Liver (tissue), 8 donors: ENCODE measurements at regions not wholly inside any gene's neighbourhood (a gene's known extent, or its start where the extent isn't known, plus 50 kb on each side); places are given as distances from the start of the nearest gene placed in this dataset.

ENCODE experiments used
- DNase-seq: peaks from one replicate; pipeline ENCODE4 v3.0.0-alpha.2; 2017; ENCODE audit warnings: low spot score
- H3K27ac ChIP-seq, 2 donors: one replicate each; pipeline ENCODE4 v1.7.0; 2013; ENCODE audit warnings: inconsistent platforms in 2 of 2, low read length in 2 of 2, control low read depth in 1 of 2, low read depth in 1 of 2, mild to moderate bottlenecking in 1 of 2
- H3K27me3 ChIP-seq, 4 donors: one replicate each; pipeline versions ENCODE4 v1.6.1 to v1.7.0; 2013; ENCODE audit warnings: low read length in 3 of 4, inconsistent platforms in 1 of 4, mild to moderate bottlenecking in 1 of 4, moderate library complexity in 1 of 4; ENCODE audit not compliant: control insufficient read depth in 4 of 4, insufficient read depth in 4 of 4
- H3K36me3 ChIP-seq, 4 donors: one replicate each; pipeline versions ENCODE4 v1.6.1 to v1.7.0; 2013; ENCODE audit warnings: low read length in 3 of 4, mild to moderate bottlenecking in 3 of 4, low read depth in 1 of 4, moderate library complexity in 1 of 4; ENCODE audit not compliant: control insufficient read depth in 4 of 4, insufficient read depth in 3 of 4
- H3K4me1 ChIP-seq, 4 donors: one replicate each; pipeline versions ENCODE4 v1.6.1 to v1.7.0; 2013; ENCODE audit warnings: low read length in 3 of 4, mild to moderate bottlenecking in 3 of 4, moderate library complexity in 1 of 4; ENCODE audit not compliant: control insufficient read depth in 4 of 4, insufficient read depth in 4 of 4
- H3K4me3 ChIP-seq, 3 donors: one replicate each; pipeline versions ENCODE4 v1.6.1 to v1.7.0; 2013; ENCODE audit warnings: low read length in 3 of 3, control low read depth in 1 of 3, low read depth in 1 of 3, mild to moderate bottlenecking in 1 of 3
- H3K9ac ChIP-seq, 2 donors: one replicate each; pipeline ENCODE4 v1.7.0; 2013; ENCODE audit warnings: low read length in 2 of 2, mild to moderate bottlenecking in 2 of 2, moderate library complexity in 2 of 2, control low read depth in 1 of 2, low read depth in 1 of 2
- H3K9me3 ChIP-seq, 4 donors: one replicate each; pipeline versions ENCODE4 v1.6.1 to v1.7.0; 2013; ENCODE audit warnings: low read length in 3 of 4; ENCODE audit not compliant: control insufficient read depth in 4 of 4
- EGR1 ChIP-seq, 2 donors: IDR thresholded peaks; 2 replicates each; pipeline ENCODE4 v1.6.1; 2016 to 2018; ENCODE audit warnings: antibody characterized with exemption in 2 of 2, low read depth in 2 of 2
- FOXA1 ChIP-seq: IDR thresholded peaks from 2 replicates; pipeline ENCODE4 v1.6.1; 2016; ENCODE audit warnings: antibody characterized with exemption
- GABPA ChIP-seq, 2 donors: IDR thresholded peaks in 1 of 2; conservative IDR thresholded peaks in 1 of 2; 2 replicates each; pipeline ENCODE4 v1.6.1; 2016; ENCODE audit warnings: antibody characterized with exemption in 2 of 2, mild to moderate bottlenecking in 1 of 2, moderate library complexity in 1 of 2
- HNF4A ChIP-seq, 2 donors: conservative IDR thresholded peaks; 2 replicates each; pipeline ENCODE4 v1.6.1; 2016; ENCODE audit warnings: antibody characterized with exemption in 2 of 2, mild to moderate bottlenecking in 2 of 2
- HNF4G ChIP-seq: IDR thresholded peaks from 2 replicates; pipeline ENCODE4 v1.6.1; 2016; ENCODE audit warnings: antibody characterized with exemption
- JUND ChIP-seq, 2 donors: IDR thresholded peaks; 2 replicates each; pipeline ENCODE4 v1.6.1; 2016; ENCODE audit warnings: antibody characterized with exemption in 2 of 2
- MAX ChIP-seq: IDR thresholded peaks from 2 replicates; pipeline ENCODE4 v1.6.1; 2016; ENCODE audit warnings: antibody characterized with exemption
- NR2F2 ChIP-seq: IDR thresholded peaks from 2 replicates; pipeline ENCODE4 v1.6.1; 2016; ENCODE audit warnings: antibody characterized with exemption
- RAD21 ChIP-seq, 2 donors: IDR thresholded peaks; 2 replicates each; pipeline ENCODE4 v1.6.1; 2016; ENCODE audit warnings: antibody characterized with exemption in 2 of 2, mild to moderate bottlenecking in 2 of 2
- RXRA ChIP-seq, 2 donors: IDR thresholded peaks; 2 replicates each; pipeline ENCODE4 v1.6.1; 2017 to 2018; ENCODE audit warnings: antibody characterized with exemption in 2 of 2, mild to moderate bottlenecking in 1 of 2
- SP1 ChIP-seq: IDR thresholded peaks from 2 replicates; pipeline ENCODE4 v1.6.1; 2018; ENCODE audit warnings: antibody characterized with exemption, mild to moderate bottlenecking
- TAF1 ChIP-seq: conservative IDR thresholded peaks from 2 replicates; pipeline ENCODE4 v1.6.1; 2016; ENCODE audit warnings: antibody characterized with exemption, mild to moderate bottlenecking
- YY1 ChIP-seq: IDR thresholded peaks from 2 replicates; pipeline ENCODE4 v1.6.1; 2016; ENCODE audit warnings: antibody characterized with exemption, mild to moderate bottlenecking
- ZBTB33 ChIP-seq: IDR thresholded peaks from 2 replicates; pipeline ENCODE4 v1.6.1; 2016; ENCODE audit warnings: antibody characterized with exemption
- WGBS: extraction: QIAGEN DNeasy Blood & Tissue Kit; methylation state at CpG from one replicate; pipeline ENCODE4 v1.1.7; 2013; 5-methylcytosine and 5-hydroxymethylcytosine counted together
- TF ChIP-seq, protein P1 (sequence below): fragments of 150-350 bp; IDR thresholded peaks from 2 replicates; pipeline ENCODE4 v1.5.1; 2017; ENCODE audit warnings: improper control_type of control experiment, low read depth, low read length; ENCODE audit not compliant: missing input control
- TF ChIP-seq, protein P2 (sequence below): IDR thresholded peaks from 2 replicates; pipeline ENCODE4 v1.6.1; 2016; ENCODE audit warnings: antibody characterized with exemption, mild to moderate bottlenecking
- donor health status: healthy.
- donor health status: healthy.
- donor health status: healthy.
- donor health status: healthy.
- donor health status: healthy.

- WGBS, result 88% methylated on average over 8 of the region's 8 CpGs
- no peak for DNase-seq
- Histone ChIP-seq H3K4me3 (no peak overlapping the region), H3K9ac (no peak overlapping the region), H3K36me3 (no peaks in the 10 kb centered on the region), H3K27ac (no peak overlapping the region), H3K27me3 (no peaks in the 10 kb centered on the region), H3K4me1 (no peaks in the 10 kb centered on the region), H3K9me3 (no peaks in the 10 kb centered on the region)
- no peak for TF ChIP-seq SP1
- TF ChIP-seq GABPA (IDR thresholded peaks at IDR 0.05 in 1 of 2, conservative IDR thresholded peaks at IDR 0.05 in 1 of 2), result no peak
- no peak for TF ChIP-seq JUND (IDR thresholded peaks at IDR 0.05)
- TF ChIP-seq ZBTB33, result no peak
- TF ChIP-seq HNF4A (conservative IDR thresholded peaks at IDR 0.05), result no peak
- no peak for TF ChIP-seq FOXA1
- no peak for TF ChIP-seq MAX
- no peak for TF ChIP-seq RXRA (IDR thresholded peaks at IDR 0.05)
- TF ChIP-seq NR2F2, result no peak
These were observed 288.0 kb upstream of the TBC1D5 start for GRCh38 chr3:18030371-18030870.

GRCh38 chr3:18027161-18027939 lies 284.9 kb upstream of the TBC1D5 start:
- Histone ChIP-seq H3K27ac (no peak overlapping the region), H3K36me3 (no peaks in the 10 kb centered on the region), H3K4me1 (no peaks in the 10 kb centered on the region), H3K9me3 (no peaks in the 10 kb centered on the region), H3K27me3 (no peaks in the 10 kb centered on the region), H3K4me3 (no peak overlapping the region), H3K9ac (no peak overlapping the region)
- DNase-seq, result no peak
- WGBS, result 78% methylated on average over 9 of the region's 9 CpGs
- no peak for TF ChIP-seq YY1
- TF ChIP-seq SP1, result no peak

DNA sequence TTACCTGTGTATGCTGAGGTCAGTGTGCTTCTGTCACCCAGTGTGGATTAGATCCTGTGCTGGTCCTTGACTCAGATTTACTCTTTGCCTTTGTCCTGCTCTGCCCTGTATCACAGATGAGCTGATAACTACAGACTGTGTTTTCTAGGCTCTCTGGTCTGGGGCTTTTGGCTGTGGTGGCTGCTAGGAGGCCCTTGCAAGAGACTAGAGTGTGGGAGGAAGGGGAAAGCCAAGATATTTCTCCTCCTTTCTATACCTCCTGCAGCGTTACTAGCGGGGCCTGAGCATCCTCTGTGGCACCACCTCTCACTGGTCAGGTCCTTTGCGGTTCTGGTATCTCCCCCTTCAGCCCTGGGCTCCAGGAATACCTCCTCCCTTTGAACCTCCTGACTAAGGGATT lies 282.3 kb upstream of the TBC1D5 start:
- Histone ChIP-seq H3K4me3 (no peak overlapping the region), H3K4me1 (no peaks in the 10 kb centered on the region), H3K9ac (no peak overlapping the region), H3K9me3 (no peaks in the 10 kb centered on the region), H3K27me3 (peaks cover 0 to 2% (median 0%) of the 10 kb centered on the region in 4 donors), H3K27ac (no peak overlapping the region), H3K36me3 (no peaks in the 10 kb centered on the region)
- 84% methylated on average over 3 of the region's 3 CpGs for WGBS
- DNase-seq, result no peak
- TF ChIP-seq, protein P1, sequence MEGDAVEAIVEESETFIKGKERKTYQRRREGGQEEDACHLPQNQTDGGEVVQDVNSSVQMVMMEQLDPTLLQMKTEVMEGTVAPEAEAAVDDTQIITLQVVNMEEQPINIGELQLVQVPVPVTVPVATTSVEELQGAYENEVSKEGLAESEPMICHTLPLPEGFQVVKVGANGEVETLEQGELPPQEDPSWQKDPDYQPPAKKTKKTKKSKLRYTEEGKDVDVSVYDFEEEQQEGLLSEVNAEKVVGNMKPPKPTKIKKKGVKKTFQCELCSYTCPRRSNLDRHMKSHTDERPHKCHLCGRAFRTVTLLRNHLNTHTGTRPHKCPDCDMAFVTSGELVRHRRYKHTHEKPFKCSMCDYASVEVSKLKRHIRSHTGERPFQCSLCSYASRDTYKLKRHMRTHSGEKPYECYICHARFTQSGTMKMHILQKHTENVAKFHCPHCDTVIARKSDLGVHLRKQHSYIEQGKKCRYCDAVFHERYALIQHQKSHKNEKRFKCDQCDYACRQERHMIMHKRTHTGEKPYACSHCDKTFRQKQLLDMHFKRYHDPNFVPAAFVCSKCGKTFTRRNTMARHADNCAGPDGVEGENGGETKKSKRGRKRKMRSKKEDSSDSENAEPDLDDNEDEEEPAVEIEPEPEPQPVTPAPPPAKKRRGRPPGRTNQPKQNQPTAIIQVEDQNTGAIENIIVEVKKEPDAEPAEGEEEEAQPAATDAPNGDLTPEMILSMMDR, result no peak
- no peak for TF ChIP-seq EGR1 (IDR thresholded peaks at IDR 0.05; ENCODE audit: low read depth in 2 of 2)
- TF ChIP-seq HNF4G, result no peak
- no peak for TF ChIP-seq TAF1
- TF ChIP-seq RAD21 (IDR thresholded peaks at IDR 0.05), result no peak
- no peak for TF ChIP-seq HNF4A (conservative IDR thresholded peaks at IDR 0.05)
- TF ChIP-seq, protein P2, sequence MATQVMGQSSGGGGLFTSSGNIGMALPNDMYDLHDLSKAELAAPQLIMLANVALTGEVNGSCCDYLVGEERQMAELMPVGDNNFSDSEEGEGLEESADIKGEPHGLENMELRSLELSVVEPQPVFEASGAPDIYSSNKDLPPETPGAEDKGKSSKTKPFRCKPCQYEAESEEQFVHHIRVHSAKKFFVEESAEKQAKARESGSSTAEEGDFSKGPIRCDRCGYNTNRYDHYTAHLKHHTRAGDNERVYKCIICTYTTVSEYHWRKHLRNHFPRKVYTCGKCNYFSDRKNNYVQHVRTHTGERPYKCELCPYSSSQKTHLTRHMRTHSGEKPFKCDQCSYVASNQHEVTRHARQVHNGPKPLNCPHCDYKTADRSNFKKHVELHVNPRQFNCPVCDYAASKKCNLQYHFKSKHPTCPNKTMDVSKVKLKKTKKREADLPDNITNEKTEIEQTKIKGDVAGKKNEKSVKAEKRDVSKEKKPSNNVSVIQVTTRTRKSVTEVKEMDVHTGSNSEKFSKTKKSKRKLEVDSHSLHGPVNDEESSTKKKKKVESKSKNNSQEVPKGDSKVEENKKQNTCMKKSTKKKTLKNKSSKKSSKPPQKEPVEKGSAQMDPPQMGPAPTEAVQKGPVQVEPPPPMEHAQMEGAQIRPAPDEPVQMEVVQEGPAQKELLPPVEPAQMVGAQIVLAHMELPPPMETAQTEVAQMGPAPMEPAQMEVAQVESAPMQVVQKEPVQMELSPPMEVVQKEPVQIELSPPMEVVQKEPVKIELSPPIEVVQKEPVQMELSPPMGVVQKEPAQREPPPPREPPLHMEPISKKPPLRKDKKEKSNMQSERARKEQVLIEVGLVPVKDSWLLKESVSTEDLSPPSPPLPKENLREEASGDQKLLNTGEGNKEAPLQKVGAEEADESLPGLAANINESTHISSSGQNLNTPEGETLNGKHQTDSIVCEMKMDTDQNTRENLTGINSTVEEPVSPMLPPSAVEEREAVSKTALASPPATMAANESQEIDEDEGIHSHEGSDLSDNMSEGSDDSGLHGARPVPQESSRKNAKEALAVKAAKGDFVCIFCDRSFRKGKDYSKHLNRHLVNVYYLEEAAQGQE, result no peak
- no peak for TF ChIP-seq RXRA (IDR thresholded peaks at IDR 0.05)
- no peak for TF ChIP-seq GABPA (IDR thresholded peaks at IDR 0.05 in 1 of 2, conservative IDR thresholded peaks at IDR 0.05 in 1 of 2)
- TF ChIP-seq SP1, result no peak
- no peak for TF ChIP-seq ZBTB33
- no peak for TF ChIP-seq JUND (IDR thresholded peaks at IDR 0.05)
- TF ChIP-seq MAX, result no peak
- TF ChIP-seq FOXA1, result no peak
- TF ChIP-seq YY1, result no peak
